HFFc6 (cell line): ENCODE measurements at regions not wholly inside any gene's neighbourhood (a gene's known extent, or its start where the extent isn't known, plus 50 kb on each side); places are given as distances from the start of the nearest gene placed in this dataset.

Experiments used
- DNase-seq: peaks from one replicate; pipeline ENCODE4 v3.0.0-alpha.2; 2018
- H3K27ac Mint-ChIP-seq: 2 replicates; pipeline ENCODE4 v1.8.0; 2020; ENCODE audit warnings: mild to moderate bottlenecking, mixed read lengths
- H3K27me3 Mint-ChIP-seq: 2 replicates; pipeline ENCODE4 v1.8.0; 2021; ENCODE audit warnings: mild to moderate bottlenecking, moderate library complexity, mixed read lengths; ENCODE audit not compliant: insufficient read depth
- H3K36me3 Mint-ChIP-seq: 2 replicates; pipeline ENCODE4 v1.8.0; 2021; ENCODE audit warnings: low read depth, mixed read lengths
- H3K4me1 Mint-ChIP-seq: 2 replicates; pipeline ENCODE4 v1.8.0; 2020; ENCODE audit warnings: low read depth, mixed read lengths
- H3K4me3 Mint-ChIP-seq: 2 replicates; pipeline ENCODE4 v1.8.0; 2020; ENCODE audit warnings: mild to moderate bottlenecking, moderate library complexity, mixed read lengths
- H3K9me3 Mint-ChIP-seq: 2 replicates; pipeline ENCODE4 v1.8.0; 2020; ENCODE audit warnings: mild to moderate bottlenecking, mixed read lengths
- CTCF ChIP-seq: fragments of 200-600 bp; sonication (generic); IDR thresholded peaks from 2 replicates; pipeline ENCODE4 v1.5.0; 2021; ENCODE audit warnings: antibody characterized with exemption, mild to moderate bottlenecking

- TF ChIP-seq CTCF: no peak
- H3K36me3 Mint-ChIP-seq: no peaks in the 10 kb centered on the region
- DNase-seq: no peak
- H3K4me1 Mint-ChIP-seq: no peaks in the 10 kb centered on the region
- H3K27me3 Mint-ChIP-seq: peaks cover 5% of the 10 kb centered on the region
- H3K9me3 Mint-ChIP-seq: no peaks in the 10 kb centered on the region
- H3K27ac Mint-ChIP-seq: no peak overlapping the region
- H3K4me3 Mint-ChIP-seq: no peak overlapping the region
Observed at GRCh38 chr15:26146202-26146601, 283.1 kb upstream of the ATP10A start.

- peaks cover 5% of the 10 kb centered on the region for H3K27me3 Mint-ChIP-seq
Observed at GRCh38 chr15:26145796-26146195, 282.7 kb upstream of the ATP10A start.

DNA sequence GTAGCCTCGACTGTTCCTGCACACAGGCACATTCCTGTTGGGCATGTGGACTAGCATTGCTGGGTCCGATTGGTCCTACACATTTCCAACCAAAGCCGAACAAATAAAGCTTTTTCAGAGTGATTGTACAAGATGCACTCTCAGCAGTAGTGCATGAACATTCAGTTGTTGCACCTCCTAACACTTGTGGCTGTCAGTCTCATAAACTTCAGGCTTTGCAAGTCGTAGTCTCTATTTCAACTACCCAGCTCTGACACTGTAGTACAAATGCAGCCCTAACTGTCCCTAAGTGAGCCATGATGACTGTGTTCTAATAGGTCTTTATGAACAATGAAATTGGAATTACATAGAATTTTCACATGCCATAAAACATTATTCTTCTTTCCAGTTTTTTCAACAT lies 281.7 kb upstream of the ATP10A start:
- Mint-ChIP-seq H3K36me3 (no peaks in the 10 kb centered on the region), H3K4me3 (no peak overlapping the region), H3K27ac (no peak overlapping the region), H3K4me1 (no peaks in the 10 kb centered on the region), H3K9me3 (no peaks in the 10 kb centered on the region), H3K27me3 (peaks cover 5% of the 10 kb centered on the region)
- TF ChIP-seq CTCF: no peak
- DNase-seq: no peak

More at GRCh38 chr15:26145796-26146195, 282.7 kb upstream of the ATP10A start:
- H3K9me3 Mint-ChIP-seq: no peaks in the 10 kb centered on the region
- TF ChIP-seq CTCF: no peak
- no peaks in the 10 kb centered on the region for H3K4me1 Mint-ChIP-seq
- H3K4me3 Mint-ChIP-seq: no peak overlapping the region
- no peaks in the 10 kb centered on the region for H3K36me3 Mint-ChIP-seq
- DNase-seq: no peak
- no peak overlapping the region for H3K27ac Mint-ChIP-seq

- no peaks in the 10 kb centered on the region for H3K36me3 Mint-ChIP-seq
- H3K9me3 Mint-ChIP-seq: no peaks in the 10 kb centered on the region
- H3K27me3 Mint-ChIP-seq: peaks cover 8% of the 10 kb centered on the region
- H3K4me3 Mint-ChIP-seq: no peak overlapping the region
- DNase-seq: no peak
- H3K4me1 Mint-ChIP-seq: no peaks in the 10 kb centered on the region
- no peak for TF ChIP-seq CTCF
- no peak overlapping the region for H3K27ac Mint-ChIP-seq
Observed at GRCh38 chr15:26143221-26143620, 280.1 kb upstream of the ATP10A start.

DNA sequence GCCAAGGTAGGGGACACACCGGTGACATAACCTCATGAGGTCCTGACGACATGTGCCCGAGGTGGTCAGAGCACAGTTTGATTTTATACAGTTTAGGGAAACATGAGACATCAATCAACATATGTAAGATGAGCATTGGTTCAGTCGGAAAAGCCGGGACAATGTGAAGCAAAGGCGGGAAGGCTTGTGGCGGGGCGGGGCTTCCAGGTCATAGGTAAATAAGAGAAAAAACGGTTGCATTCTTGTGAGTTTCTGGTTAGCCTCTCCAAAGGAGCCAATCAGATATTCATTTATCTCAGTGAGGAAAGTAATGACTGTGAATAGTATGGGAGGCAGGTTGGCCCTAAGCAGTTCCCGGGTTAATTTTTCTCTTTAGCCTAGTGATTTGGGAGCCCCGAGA lies 271.7 kb upstream of the ATP10A start:
- Mint-ChIP-seq H3K4me1 (no peaks in the 10 kb centered on the region), H3K9me3 (no peaks in the 10 kb centered on the region), H3K27ac (no peak overlapping the region), H3K4me3 (no peak overlapping the region), H3K27me3 (peaks cover 19% of the 10 kb centered on the region), H3K36me3 (no peaks in the 10 kb centered on the region)
- TF ChIP-seq CTCF: no peak
- no peak for DNase-seq

GRCh38 chr15:26134152-26134551 lies 271.0 kb upstream of the ATP10A start:
- H3K27me3 Mint-ChIP-seq: peaks cover 16% of the 10 kb centered on the region
- H3K36me3 Mint-ChIP-seq: no peaks in the 10 kb centered on the region
- no peak for DNase-seq
- no peaks in the 10 kb centered on the region for H3K4me1 Mint-ChIP-seq
- no peak overlapping the region for H3K4me3 Mint-ChIP-seq
- no peaks in the 10 kb centered on the region for H3K9me3 Mint-ChIP-seq
- no peak for TF ChIP-seq CTCF
- H3K27ac Mint-ChIP-seq: no peak overlapping the region
